H7 (cell line): ENCODE measurements at regions not wholly inside any gene's neighbourhood (a gene's known extent, or its start where the extent isn't known, plus 50 kb on each side); places are given as distances from the start of the nearest gene placed in this dataset.
"Not testable (repeated sequence)": the region's sequence is repeated elsewhere in the genome, so short reads cannot be mapped to it uniquely, and the experiment has no call there.

Experiments used
- DNase-seq: peaks from one replicate; pipeline ENCODE4 v3.0.0; 2012
- H3K27me3 ChIP-seq: 2 replicates; pipeline ENCODE4 v1.6.0; 2011; ENCODE audit warnings: mild to moderate bottlenecking, low read length; ENCODE audit not compliant: control insufficient read depth, insufficient read depth
- H3K36me3 ChIP-seq: replicated peaks from 2 replicates; pipeline ENCODE4 v1.5.1; 2011; ENCODE audit warnings: low read length; ENCODE audit not compliant: control insufficient read depth, insufficient read depth
- H3K4me3 ChIP-seq: 2 replicates; pipeline ENCODE4 v1.5.1; 2011; ENCODE audit warnings: low read depth, mild to moderate bottlenecking, control low read depth, low read length, moderate library complexity; ENCODE audit not compliant: insufficient read depth

DNA sequence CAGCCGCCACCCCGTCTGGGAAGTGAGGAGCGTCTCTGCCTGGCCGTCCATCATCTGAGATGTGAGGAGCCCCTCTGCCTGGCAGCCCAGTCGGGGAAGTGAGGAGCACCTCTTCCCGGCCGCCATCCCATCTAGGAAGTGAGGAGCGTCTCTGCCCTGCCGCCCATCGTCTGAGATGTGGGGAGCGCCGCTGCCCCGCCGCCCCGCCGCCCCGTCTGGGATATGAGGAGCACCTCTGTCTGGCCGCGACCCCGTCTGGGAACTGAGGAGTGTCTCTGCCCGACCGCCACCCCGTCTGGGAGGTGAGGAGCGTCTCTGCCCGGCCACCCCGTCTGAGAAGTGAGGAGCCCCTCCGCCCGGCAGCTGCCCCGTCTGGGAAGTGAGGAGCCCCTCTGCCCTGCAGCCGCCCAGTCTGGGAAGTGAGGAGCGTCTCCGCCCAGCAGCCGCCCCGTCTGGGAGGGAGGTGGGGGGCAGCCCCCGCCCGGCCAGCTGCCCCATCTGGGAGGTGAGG, 94.3 kb downstream of the BAMBI start:
- not testable (repeated sequence) for H3K4me3 ChIP-seq, DNase-seq, H3K36me3 ChIP-seq

DNA sequence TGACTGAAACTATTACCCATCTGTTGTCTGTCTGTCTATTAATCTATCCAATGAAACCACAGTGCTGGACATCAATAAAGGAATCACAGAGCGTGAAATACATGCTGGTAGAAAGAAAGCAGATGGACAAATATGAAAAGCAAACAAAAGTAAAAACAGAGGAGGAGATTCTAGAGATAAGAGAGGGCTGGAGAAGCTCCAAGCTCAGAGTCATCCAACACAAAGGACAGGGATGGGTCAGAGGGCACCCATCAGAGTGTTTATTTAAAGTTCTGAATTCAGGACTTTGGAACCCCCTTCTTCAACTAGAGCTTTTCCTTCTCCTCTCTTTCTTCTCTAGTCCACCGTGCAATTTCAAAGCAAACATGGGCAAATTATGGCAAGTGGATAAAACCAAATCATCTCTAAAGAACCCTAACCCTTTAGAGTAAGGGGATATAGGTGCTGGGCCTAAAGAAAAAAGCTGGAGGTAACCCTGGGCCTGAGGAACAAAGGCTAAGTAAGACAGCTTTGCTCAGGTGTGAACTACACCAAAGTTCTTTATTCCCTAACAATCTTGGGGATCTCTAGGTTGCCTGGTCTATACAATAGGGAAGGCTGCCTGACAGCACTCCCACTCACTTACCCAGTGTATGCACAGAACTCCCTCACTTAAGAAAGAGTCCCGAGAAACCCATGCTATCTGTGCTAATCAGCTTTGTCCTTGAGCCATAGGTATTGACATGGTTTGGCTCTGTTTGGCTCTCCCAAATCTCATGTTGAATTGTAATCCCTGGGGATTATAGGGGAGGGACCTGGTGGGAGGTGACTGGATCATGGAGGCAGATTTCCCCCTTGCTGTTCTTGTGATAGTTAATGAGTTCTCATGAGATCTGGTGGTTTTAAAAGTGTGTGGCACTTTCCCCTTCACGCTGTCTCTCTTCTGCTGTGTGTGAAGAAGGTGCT, 97.0 kb downstream of the BAMBI start:
- H3K4me3 ChIP-seq, result no peak overlapping the region
- H3K27me3 ChIP-seq, result no peaks in the 10 kb centered on the region
- no peak for DNase-seq
- H3K36me3 ChIP-seq, result no peaks in the 10 kb centered on the region

More for the DNA sequence above, 94.3 kb downstream of the BAMBI start:
- not testable (repeated sequence) for H3K27me3 ChIP-seq

DNA sequence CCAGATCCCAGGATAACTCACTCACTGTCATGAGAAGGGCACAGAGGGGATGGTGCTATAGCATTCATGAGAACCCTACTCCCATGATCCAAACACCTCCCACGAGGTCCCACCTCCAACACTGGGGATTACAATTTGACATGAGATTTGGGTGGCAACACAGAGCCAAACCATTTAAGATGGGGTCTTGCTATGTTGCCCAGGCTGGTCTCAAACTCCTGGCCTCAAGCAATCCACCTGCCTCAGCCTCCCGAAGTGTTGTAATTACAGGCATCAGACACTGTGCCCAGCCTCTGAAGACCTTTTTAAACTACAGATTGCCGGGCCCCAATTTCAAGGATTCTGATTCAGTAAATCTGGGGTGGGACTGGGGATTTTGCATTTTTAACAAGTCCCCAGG, 98.5 kb downstream of the BAMBI start:
- H3K27me3 ChIP-seq, result no peaks in the 10 kb centered on the region

DNA sequence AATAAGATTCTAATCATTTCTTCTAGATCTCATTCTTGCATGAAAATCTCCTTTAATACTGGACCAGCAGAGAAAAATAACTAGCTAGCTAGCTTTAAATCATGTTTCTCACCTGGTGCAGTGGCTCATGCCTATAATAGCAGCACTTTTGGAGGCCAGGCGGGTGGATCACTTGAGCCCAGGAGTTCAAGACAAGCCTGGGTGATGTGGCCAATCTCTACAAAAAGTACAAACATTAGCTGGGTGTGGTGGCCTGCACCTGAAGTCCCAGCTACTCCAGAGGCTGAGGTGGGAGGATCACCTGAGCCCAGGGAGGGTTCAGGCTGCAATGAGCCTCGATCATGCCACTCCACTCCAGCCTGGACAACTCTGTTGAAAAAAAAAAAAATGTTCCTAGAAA, 99.2 kb downstream of the BAMBI start:
- no peaks in the 10 kb centered on the region for H3K27me3 ChIP-seq

More for the DNA sequence above, 98.5 kb downstream of the BAMBI start:
- Histone ChIP-seq H3K4me3 (no peak overlapping the region), H3K36me3 (no peaks in the 10 kb centered on the region)
- no peak for DNase-seq

DNA sequence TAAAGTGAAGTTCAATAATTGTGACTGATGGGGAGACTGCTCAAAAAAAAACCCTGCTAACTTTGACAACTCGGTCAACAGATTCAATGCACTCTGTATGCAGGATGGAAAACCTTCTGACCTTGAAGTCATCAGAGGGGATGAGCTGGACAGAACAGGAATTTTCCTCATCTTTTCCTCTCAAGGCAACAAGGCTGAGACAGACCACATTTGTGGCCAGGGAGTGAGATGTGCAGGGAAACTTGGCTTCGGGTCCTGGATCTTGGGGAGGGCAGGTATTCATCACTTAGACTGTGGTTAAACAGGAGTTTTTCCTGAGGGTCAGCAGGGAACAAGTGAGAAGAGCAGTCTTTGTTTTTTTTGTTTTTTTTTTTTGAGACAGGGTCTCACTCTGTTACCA, 100.6 kb downstream of the BAMBI start:
- Histone ChIP-seq H3K36me3 (no peaks in the 10 kb centered on the region), H3K4me3 (no peak overlapping the region), H3K27me3 (no peaks in the 10 kb centered on the region)
- no peak for DNase-seq

More for the DNA sequence above, 99.2 kb downstream of the BAMBI start:
- H3K36me3 ChIP-seq, result no peaks in the 10 kb centered on the region
- no peak for DNase-seq
- H3K4me3 ChIP-seq, result no peak overlapping the region

DNA sequence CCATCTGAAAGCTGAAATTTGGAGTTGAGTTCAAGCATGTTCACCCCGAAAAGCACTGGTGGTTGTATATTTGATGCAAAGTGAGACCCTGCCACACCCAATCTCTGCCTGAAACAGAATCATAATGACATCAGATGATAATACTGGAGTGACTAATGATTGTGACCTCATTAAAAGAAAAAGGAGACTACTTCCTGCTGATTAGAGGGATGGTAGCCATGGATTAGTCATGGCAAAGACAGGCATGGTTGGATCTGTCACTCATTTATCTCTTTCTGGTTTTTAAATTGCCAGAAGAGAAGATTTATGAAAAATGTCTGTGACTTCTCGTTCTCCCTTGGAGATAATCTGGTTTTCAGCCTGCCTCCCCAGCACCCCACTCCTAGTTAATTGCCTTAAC, 101.2 kb downstream of the BAMBI start:
- no peaks in the 10 kb centered on the region for H3K36me3 ChIP-seq
- no peaks in the 10 kb centered on the region for H3K27me3 ChIP-seq
- DNase-seq, result no peak
- H3K4me3 ChIP-seq, result no peak overlapping the region

DNA sequence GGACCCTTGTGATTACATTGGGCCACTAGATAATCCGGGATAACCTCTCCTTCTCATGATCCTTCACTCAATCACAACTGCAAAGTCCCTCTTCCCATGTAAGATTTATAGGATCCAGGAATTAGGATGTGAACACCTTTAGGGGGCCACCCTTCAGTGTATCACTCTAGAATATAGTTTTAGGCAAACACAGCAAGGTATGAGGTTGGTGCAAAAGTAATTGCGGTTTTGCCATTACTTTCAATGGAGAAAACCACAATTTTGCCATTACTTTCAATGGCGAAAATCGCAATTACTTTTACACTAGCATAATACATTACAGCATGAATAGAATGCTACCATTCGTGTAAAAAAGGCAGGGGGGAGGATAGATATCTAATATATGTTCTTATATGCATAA, 104.0 kb downstream of the BAMBI start:
- Histone ChIP-seq H3K36me3 (no peaks in the 10 kb centered on the region), H3K4me3 (no peak overlapping the region), H3K27me3 (no peaks in the 10 kb centered on the region)
- no peak for DNase-seq

DNA sequence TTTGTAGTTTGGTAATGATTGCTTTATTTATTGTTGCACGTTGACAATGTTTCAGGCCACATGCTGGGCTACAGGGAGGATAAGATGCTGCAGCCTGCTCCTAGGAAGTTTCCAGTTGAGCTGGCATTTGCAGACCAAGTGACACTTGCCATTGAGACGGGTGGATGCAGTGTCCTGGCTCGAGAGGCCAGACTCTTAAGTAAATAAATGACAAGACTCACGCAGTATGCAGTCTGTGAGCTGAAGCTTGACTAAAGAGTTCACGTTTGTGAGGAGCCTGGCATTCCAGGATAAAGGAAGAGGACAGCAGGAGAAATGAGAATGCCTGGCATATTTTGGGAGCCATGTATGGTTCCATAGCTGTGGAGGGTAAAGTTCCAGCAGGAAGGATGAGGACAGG, 105.8 kb downstream of the BAMBI start:
- Histone ChIP-seq H3K27me3 (no peaks in the 10 kb centered on the region), H3K4me3 (no peak overlapping the region), H3K36me3 (no peaks in the 10 kb centered on the region)
- DNase-seq, result no peak

DNA sequence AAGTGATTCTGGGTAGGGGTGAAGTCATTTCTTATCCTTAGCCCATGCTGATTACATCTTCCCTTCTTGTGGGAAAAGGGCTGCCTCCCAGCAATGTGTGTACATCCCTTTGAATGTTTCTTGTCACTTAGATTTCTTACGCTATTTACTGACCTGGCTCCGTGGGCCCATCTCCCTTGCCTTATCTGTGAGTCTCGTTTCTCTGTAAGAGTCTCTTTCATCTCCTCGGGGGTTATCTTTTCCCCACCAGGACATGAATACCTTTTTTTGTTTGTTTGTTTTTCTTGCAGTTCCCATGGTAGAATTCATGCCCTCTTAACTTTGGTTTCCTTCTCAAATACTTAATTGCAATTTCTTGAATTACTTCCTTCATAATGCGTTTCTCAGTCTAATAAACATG, 107.7 kb downstream of the BAMBI start:
- H3K36me3 ChIP-seq, result no peaks in the 10 kb centered on the region
- no peak for DNase-seq
- no peaks in the 10 kb centered on the region for H3K27me3 ChIP-seq
- H3K4me3 ChIP-seq, result no peak overlapping the region

DNA sequence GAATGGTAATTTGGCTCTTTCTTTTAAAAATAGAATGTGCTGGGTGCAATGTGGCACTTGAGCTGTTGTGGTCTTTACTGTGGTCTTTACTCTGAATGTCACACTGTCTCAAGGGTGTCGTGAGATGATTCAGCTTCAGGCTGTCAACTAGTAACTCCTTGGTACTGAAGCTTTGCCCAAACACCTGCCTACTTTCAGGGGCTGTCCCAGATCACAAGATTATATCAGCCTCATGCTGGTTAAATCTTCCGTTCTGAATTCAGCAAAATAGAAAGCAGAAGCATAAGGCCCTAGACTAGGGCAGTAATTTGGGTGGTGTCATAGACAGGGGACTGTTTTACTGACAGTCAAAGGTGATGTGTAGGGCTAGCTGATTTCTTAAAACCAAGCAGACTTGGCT, 110.9 kb downstream of the BAMBI start:
- Histone ChIP-seq H3K4me3 (no peak overlapping the region), H3K36me3 (no peaks in the 10 kb centered on the region), H3K27me3 (no peaks in the 10 kb centered on the region)
- DNase-seq, result no peak

DNA sequence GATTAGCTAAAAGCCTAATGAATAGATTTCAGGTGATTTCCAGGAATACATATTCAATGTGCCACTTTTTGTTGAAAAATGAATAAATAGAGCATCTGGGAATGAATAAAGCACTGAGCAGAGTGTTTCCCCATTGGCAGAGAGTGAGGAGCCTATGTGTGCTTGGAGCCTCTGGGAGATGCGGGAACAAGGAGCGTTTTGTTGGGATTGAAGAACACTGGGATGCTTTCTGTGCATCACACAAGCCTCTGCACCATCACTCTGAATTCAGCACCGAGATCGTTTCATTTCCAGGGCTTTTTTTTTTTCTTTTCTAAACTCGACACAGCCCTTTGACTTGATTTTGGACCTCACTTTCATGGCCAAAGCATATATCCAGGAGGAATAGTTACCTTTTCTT, 111.4 kb downstream of the BAMBI start:
- Histone ChIP-seq H3K36me3 (no peaks in the 10 kb centered on the region), H3K27me3 (no peaks in the 10 kb centered on the region), H3K4me3 (no peak overlapping the region)
- DNase-seq, result no peak

DNA sequence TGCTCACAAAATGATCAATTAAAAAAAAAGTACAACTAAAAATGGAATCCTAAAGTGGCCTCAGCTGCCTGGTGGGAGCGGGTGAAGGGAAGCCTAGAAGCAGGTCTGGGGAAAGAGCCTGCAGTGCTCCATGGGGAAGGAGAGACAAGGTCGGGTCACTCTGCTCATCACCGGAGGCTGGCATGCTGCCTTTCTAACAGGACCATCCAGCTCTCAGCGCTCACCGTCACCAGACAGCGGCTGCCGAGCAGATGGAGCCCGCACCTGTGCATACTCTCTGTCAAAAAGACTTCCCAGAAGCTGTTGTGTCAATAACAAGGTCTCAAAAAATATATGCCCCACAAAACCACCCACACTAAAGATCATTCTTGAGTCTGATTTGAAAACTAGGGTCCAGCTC, 112.8 kb downstream of the BAMBI start:
- no peak for DNase-seq
- Histone ChIP-seq H3K27me3 (no peaks in the 10 kb centered on the region), H3K36me3 (no peaks in the 10 kb centered on the region), H3K4me3 (no peak overlapping the region)

DNA sequence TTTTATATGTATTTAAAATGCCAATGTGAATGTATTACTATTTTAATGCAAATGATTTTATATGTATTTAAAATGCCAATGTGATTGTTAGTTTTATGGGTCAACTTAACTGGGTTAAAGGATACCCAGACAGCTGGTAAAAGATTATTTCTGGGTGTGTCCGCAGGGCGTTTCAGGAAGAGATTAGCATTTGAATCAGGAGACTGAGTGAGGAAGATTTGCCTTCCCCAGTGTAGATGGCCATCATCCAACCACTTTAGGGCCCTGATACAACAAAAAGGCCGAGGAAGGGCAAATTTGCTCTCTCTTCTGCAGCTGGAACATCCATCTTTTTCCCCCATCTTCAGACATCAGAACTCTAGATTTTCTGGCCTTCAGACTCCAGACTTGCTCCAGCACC, 116.2 kb downstream of the BAMBI start:
- no peak overlapping the region for H3K4me3 ChIP-seq
- no peak for DNase-seq
- no peaks in the 10 kb centered on the region for H3K27me3 ChIP-seq
- no peaks in the 10 kb centered on the region for H3K36me3 ChIP-seq

DNA sequence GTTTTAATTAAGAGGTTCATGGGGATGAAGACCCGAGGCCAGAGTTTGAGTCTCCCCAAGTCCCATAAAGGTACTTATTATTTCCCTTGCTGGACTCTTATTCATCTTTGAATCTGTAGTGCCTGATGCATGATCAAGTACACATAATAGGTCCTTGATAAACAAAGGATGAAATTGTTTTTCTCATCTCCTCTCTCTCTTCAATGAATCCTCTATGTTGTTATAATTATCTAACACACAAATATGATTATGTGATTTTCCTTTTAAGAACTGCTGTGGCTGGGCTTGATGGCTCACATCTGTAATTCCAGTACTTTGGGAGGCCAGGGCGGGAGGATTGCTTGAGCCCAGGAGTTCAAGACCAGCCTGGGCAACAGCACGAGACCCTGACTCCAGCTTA, 117.7 kb downstream of the BAMBI start:
- DNase-seq, result no peak
- H3K36me3 ChIP-seq, result no peaks in the 10 kb centered on the region
- no peak overlapping the region for H3K4me3 ChIP-seq
- H3K27me3 ChIP-seq, result no peaks in the 10 kb centered on the region

DNA sequence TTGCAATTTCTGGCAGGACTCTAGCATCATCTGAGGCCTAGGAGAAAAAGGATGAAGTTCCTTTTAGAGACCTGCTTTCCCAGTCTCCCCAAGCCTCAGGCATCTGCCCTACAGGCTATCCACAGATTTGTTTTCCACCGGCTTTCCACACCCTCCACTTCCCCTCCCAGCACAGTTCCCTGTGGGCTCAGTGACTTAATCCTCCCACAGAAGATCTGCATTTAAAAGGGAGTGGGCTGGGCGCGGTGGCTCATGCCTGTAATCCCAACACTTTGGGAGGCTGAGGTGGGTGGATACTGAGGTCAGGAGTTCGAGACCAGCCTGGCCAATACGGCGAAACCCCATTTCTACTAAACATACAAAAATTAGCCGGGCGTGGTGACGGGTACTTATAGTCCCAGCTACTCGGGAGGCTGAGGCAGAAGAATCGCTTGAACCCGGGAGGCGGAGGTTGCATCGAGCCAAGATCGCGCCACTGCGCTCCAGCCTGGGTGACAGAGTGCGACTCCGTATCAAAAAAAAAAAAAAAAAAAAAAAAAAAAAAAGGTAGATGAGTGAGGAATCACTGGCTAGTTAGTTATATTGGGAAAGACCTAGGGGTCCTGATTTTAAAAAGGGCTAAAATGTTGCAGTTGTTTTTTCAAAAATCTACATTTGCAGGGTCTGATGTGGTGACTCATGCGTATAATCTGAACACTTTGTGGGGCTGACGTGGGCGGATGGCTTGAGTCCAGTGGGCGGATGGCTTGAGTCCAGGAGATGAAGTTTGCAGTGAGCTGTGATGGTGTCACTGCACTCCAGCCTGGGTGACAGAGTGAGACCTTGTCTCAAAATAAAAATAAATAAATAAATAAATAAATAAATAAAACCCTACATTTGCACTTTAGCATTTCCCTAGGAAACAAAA, 119.5 kb downstream of the BAMBI start:
- no peak for DNase-seq
- Histone ChIP-seq H3K36me3 (no peaks in the 10 kb centered on the region), H3K4me3 (no peak overlapping the region), H3K27me3 (no peaks in the 10 kb centered on the region)
